ENCODE measurements at regions not wholly inside any gene's neighbourhood (a gene's known extent, or its start where the extent isn't known, plus 50 kb on each side); places are given as distances from the start of the nearest gene placed in this dataset.

DNA sequence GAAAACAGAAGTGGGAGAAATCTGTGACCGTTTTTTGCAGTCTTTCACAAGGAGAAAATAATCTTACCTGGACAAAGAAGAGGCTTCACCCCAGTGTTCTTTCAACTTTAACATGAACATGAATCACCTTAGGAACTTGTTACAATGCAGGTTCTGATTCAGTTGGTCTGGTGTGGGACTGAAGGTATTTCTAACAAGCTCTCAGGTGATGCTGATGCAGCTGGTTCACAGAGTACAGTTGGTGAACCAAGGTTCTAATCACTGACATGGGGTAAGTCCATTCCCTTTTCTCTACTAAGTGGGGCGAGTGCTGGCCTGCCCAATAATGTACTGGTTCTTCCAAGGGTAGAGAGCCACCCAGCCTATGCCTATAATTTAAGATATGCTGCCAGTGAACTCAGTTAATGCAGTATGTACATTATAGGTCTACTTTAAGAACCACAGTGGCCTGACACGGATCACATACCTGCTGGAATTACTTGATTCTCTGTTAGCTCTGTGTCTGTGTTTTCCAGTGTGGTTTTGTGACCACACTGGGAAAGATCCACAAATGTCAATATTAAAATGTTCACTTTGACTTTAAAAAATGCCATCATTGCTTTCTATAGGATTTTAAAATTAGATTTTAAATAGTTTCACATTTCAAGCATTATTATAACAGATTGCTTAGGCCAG, 304.1 kb downstream of the ZNF621 start:
- TF ChIP-seq, protein P1, sequence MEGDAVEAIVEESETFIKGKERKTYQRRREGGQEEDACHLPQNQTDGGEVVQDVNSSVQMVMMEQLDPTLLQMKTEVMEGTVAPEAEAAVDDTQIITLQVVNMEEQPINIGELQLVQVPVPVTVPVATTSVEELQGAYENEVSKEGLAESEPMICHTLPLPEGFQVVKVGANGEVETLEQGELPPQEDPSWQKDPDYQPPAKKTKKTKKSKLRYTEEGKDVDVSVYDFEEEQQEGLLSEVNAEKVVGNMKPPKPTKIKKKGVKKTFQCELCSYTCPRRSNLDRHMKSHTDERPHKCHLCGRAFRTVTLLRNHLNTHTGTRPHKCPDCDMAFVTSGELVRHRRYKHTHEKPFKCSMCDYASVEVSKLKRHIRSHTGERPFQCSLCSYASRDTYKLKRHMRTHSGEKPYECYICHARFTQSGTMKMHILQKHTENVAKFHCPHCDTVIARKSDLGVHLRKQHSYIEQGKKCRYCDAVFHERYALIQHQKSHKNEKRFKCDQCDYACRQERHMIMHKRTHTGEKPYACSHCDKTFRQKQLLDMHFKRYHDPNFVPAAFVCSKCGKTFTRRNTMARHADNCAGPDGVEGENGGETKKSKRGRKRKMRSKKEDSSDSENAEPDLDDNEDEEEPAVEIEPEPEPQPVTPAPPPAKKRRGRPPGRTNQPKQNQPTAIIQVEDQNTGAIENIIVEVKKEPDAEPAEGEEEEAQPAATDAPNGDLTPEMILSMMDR (IDR thresholded peaks at IDR 0.05 in 4 of 5, conservative IDR thresholded peaks at IDR 0.05 in 1 of 5), result no peak
- TF ChIP-seq POLR2A (IDR thresholded peaks at IDR 0.05), result no peak
